GM21528 (cell line): ENCODE measurements at regions not wholly inside any gene's neighbourhood (a gene's known extent, or its start where the extent isn't known, plus 50 kb on each side); places are given as distances from the start of the nearest gene placed in this dataset.

Experiments
- ATAC-seq: cut with Tn5 transposase; IDR thresholded peaks from one replicate; pipeline ENCODE4 v1.9.1; 2021; ENCODE audit warnings: mild to moderate bottlenecking, moderate library complexity; ENCODE audit not compliant: unreplicated experiment, low FRiP score

- no peak for ATAC-seq
Observed at GRCh38 chr12:115020091-115020490, 336.1 kb upstream of the TBX3 start.

GRCh38 chr12:115017346-115017745, 333.4 kb upstream of the TBX3 start:
- no peak for ATAC-seq

- no peak for ATAC-seq
Observed at GRCh38 chr12:115013236-115013981, 329.4 kb upstream of the TBX3 start.

GRCh38 chr12:115012861-115013235, 328.9 kb upstream of the TBX3 start:
- no peak for ATAC-seq

GRCh38 chr12:115011703-115012102, 327.7 kb upstream of the TBX3 start:
- ATAC-seq: no peak

- no peak for ATAC-seq
Observed at GRCh38 chr12:115010324-115010995, 326.5 kb upstream of the TBX3 start.

- ATAC-seq: no peak
Observed at GRCh38 chr12:115008929-115009328, 325.0 kb upstream of the TBX3 start.

GRCh38 chr12:115004470-115005146, 320.6 kb upstream of the TBX3 start:
- no peak for ATAC-seq

- no peak for ATAC-seq
Observed at GRCh38 chr12:115002434-115002833, 318.5 kb upstream of the TBX3 start.

- no peak for ATAC-seq
Observed at GRCh38 chr12:115001571-115002180, 317.7 kb upstream of the TBX3 start.

GRCh38 chr12:115000038-115000437, 316.1 kb upstream of the TBX3 start:
- ATAC-seq: no peak

GRCh38 chr12:114998750-114999128, 314.8 kb upstream of the TBX3 start:
- no peak for ATAC-seq

- no peak for ATAC-seq
Observed at GRCh38 chr12:114998118-114998749, 314.3 kb upstream of the TBX3 start.

GRCh38 chr12:114996382-114996781, 312.4 kb upstream of the TBX3 start:
- no peak for ATAC-seq

- ATAC-seq: no peak
Observed at GRCh38 chr12:114995891-114996290, 311.9 kb upstream of the TBX3 start.

GRCh38 chr12:114993165-114993564, 309.2 kb upstream of the TBX3 start:
- ATAC-seq: no peak

GRCh38 chr12:114992443-114992842, 308.5 kb upstream of the TBX3 start:
- ATAC-seq: no peak

GRCh38 chr12:114990381-114990780, 306.4 kb upstream of the TBX3 start:
- no peak for ATAC-seq

- no peak for ATAC-seq
Observed at GRCh38 chr12:114986849-114987248, 302.9 kb upstream of the TBX3 start.

- ATAC-seq: no peak
Observed at GRCh38 chr12:114986178-114986714, 302.3 kb upstream of the TBX3 start.
